H1 (cell line): ENCODE measurements at regions not wholly inside any gene's neighbourhood (a gene's known extent, or its start where the extent isn't known, plus 50 kb on each side); places are given as distances from the start of the nearest gene placed in this dataset.

ENCODE experiments used
- CEBPB ChIP-seq: IDR thresholded peaks from 2 replicates; pipeline ENCODE4 v1.6.1; 2012; ENCODE audit warnings: low read depth, low read length
- CHD7 ChIP-seq: fragments of 300-600 bp; sonication (generic); IDR thresholded peaks from 2 replicates; pipeline ENCODE4 v1.7.1; 2012; ENCODE audit warnings: low read length, moderate library complexity, mild to moderate bottlenecking, inconsistent platforms; ENCODE audit not compliant: insufficient replicate concordance
- KDM1A ChIP-seq: fragments of 200-600, 300-600 bp; sonication (generic); IDR thresholded peaks from 2 replicates; pipeline ENCODE4 v1.7.1; 2016; ENCODE audit warnings: mild to moderate bottlenecking, low read length, borderline replicate concordance
- SP1 ChIP-seq: IDR thresholded peaks from 2 replicates; pipeline ENCODE4 v1.6.1; 2011; ENCODE audit warnings: low read depth, low read length

DNA sequence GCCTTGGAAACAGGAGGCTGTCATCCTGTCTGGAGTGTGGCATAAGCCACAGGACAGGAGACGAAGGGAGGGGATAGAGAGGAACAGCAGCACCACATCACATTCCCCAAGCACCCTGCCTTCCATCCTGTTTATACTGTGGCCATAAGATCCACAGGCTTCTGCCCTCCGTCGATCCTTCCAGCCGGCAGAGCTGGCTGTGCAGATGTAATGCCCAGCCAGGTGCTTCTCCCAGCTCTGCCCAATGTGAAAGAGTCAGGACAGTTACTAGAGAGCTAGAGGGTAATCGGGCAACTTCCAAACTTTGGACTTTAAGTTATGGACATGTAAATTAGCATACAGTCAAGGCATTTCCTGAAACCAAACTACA is 368.4 kb downstream of the SOX9 start:
- no peak for TF ChIP-seq CEBPB
- no peak for TF ChIP-seq CHD7
- no peak for TF ChIP-seq SP1
- no peak for TF ChIP-seq KDM1A
